SU-DHL-6 (cell line): ENCODE measurements at regions not wholly inside any gene's neighbourhood (a gene's known extent, or its start where the extent isn't known, plus 50 kb on each side); places are given as distances from the start of the nearest gene placed in this dataset.

Source experiments
- H2AFZ ChIP-seq: fragments of 200-600 bp; sonication (generic); 2 replicates; pipeline ENCODE4 v1.6.1; 2014; ENCODE audit warnings: low read depth, mild to moderate bottlenecking, moderate library complexity, mixed read lengths, antibody characterized with exemption, low read length; ENCODE audit not compliant: severe bottlenecking
- H3F3A ChIP-seq: fragments of 200-600 bp; shearing (Covaris generic); 2 replicates; pipeline ENCODE4 v1.6.0; 2016; ENCODE audit warnings: antibody characterized with exemption, mild to moderate bottlenecking; ENCODE audit not compliant: insufficient read depth
- H3K27ac ChIP-seq: fragments of 200-600 bp; sonication (generic); 2 replicates; pipeline ENCODE4 v1.5.1; 2016; ENCODE audit warnings: low read depth, mild to moderate bottlenecking, low read length, moderate library complexity, mixed read lengths
- H3K27me3 ChIP-seq: fragments of 200-600 bp; sonication (generic), shearing (Covaris generic); 2 replicates; pipeline ENCODE4 v1.6.0; 2014; ENCODE audit warnings: mild to moderate bottlenecking, low read length
- H3K36me3 ChIP-seq: fragments of 200-600 bp; sonication (generic); 2 replicates; pipeline ENCODE4 v1.6.1; 2014; ENCODE audit warnings: mild to moderate bottlenecking, low read length, mixed read lengths
- H3K4me2 ChIP-seq: fragments of 300-600, 200-600 bp; shearing (Covaris generic), sonication (generic); 2 replicates; pipeline ENCODE4 v1.6.0; 2014; ENCODE audit warnings: low read length, low read depth, mild to moderate bottlenecking; ENCODE audit not compliant: poor library complexity, severe bottlenecking
- H3K4me3 ChIP-seq: fragments of 200-600 bp; sonication (generic); 2 replicates; pipeline ENCODE4 v1.5.1; 2014; ENCODE audit warnings: antibody characterized with exemption, low read length, mild to moderate bottlenecking, mixed read lengths; ENCODE audit not compliant: insufficient read depth, poor library complexity, severe bottlenecking
- H3K79me2 ChIP-seq: fragments of 200-600 bp; sonication (generic); 2 replicates; pipeline ENCODE4 v1.6.1; 2014; ENCODE audit warnings: mild to moderate bottlenecking, low read length, moderate library complexity; ENCODE audit not compliant: insufficient read depth
- H3K9ac ChIP-seq: fragments of 200-600 bp; sonication (generic); 2 replicates; pipeline ENCODE4 v1.7.0; 2014; ENCODE audit warnings: mild to moderate bottlenecking, low read length
- H3K9me2 ChIP-seq: fragments of 200-600 bp; sonication (generic); replicated peaks from 2 replicates; pipeline ENCODE4 v1.6.1; 2014; ENCODE audit warnings: low read length; ENCODE audit not compliant: insufficient read depth
- H3K9me3 ChIP-seq: fragments of 200-600 bp; sonication (generic); 2 replicates; pipeline ENCODE4 v1.6.1; 2014; ENCODE audit warnings: low read length, mixed read lengths; ENCODE audit not compliant: insufficient read depth
- H4K20me1 ChIP-seq: fragments of 200-600 bp; sonication (generic); 2 replicates; pipeline ENCODE4 v1.6.1; 2014; ENCODE audit warnings: low read depth, mild to moderate bottlenecking, antibody characterized with exemption, low read length, moderate library complexity, mixed read lengths
- CTCF ChIP-seq: fragments of 200-600 bp; sonication (generic); IDR thresholded peaks from one replicate; pipeline ENCODE4 v1.5.1; 2017; ENCODE audit warnings: antibody characterized with exemption, mild to moderate bottlenecking, low read length, moderate library complexity; ENCODE audit not compliant: insufficient read depth, poor library complexity, severe bottlenecking
- EZH2phosphoT487 ChIP-seq: fragments of 200-600 bp; sonication (generic), shearing (Covaris generic); conservative IDR thresholded peaks from 2 replicates; pipeline ENCODE4 v1.6.1; 2018; ENCODE audit warnings: mild to moderate bottlenecking, antibody characterized with exemption, low read length, moderate library complexity, mixed read lengths

- H3K27me3 ChIP-seq, result no peaks in the 10 kb centered on the region
- H3K9me2 ChIP-seq, result no peaks in the 10 kb centered on the region
- H3K4me3 ChIP-seq, result no peak overlapping the region
- H3K36me3 ChIP-seq, result no peaks in the 10 kb centered on the region
- no peak overlapping the region for H3K27ac ChIP-seq
- TF ChIP-seq CTCF, result no peak
- TF ChIP-seq EZH2phosphoT487, result no peak
- no peak overlapping the region for H3K9ac ChIP-seq
- no peak overlapping the region for H3K4me2 ChIP-seq
- H3F3A ChIP-seq, result no peaks in the 10 kb centered on the region
- H4K20me1 ChIP-seq, result no peaks in the 10 kb centered on the region
- no peaks in the 10 kb centered on the region for H3K79me2 ChIP-seq
- no peaks in the 10 kb centered on the region for H3K9me3 ChIP-seq
- no peak overlapping the region for H2AFZ ChIP-seq
These were observed 170.8 kb downstream of the ADSS2 start for GRCh38 chr1:244280859-244281258.

- no peak overlapping the region for H3K27ac ChIP-seq
- H4K20me1 ChIP-seq, result no peaks in the 10 kb centered on the region
- H3K36me3 ChIP-seq, result no peaks in the 10 kb centered on the region
- H3K4me2 ChIP-seq, result no peak overlapping the region
- TF ChIP-seq CTCF (no peak), EZH2phosphoT487 (no peak)
- H3K27me3 ChIP-seq, result no peaks in the 10 kb centered on the region
- no peaks in the 10 kb centered on the region for H3K79me2 ChIP-seq
- peaks cover under 1% of the 10 kb centered on the region; the same call in 1 of the 2 replicates for H3K9me3 ChIP-seq
- no peak overlapping the region for H3K9ac ChIP-seq
- H3K4me3 ChIP-seq, result no peak overlapping the region
- H3K9me2 ChIP-seq, result no peaks in the 10 kb centered on the region
- H2AFZ ChIP-seq, result no peak overlapping the region
- H3F3A ChIP-seq, result no peaks in the 10 kb centered on the region
These were observed 167.9 kb downstream of the ADSS2 start for GRCh38 chr1:244283772-244284171.

GRCh38 chr1:244284641-244285156 is 167.0 kb downstream of the ADSS2 start:
- Histone ChIP-seq H3K27me3 (no peaks in the 10 kb centered on the region), H2AFZ (no peak overlapping the region), H3K36me3 (no peaks in the 10 kb centered on the region), H3K9me3 (peaks cover 3% of the 10 kb centered on the region; the same call in 1 of the 2 replicates), H4K20me1 (no peaks in the 10 kb centered on the region), H3K4me3 (no peak overlapping the region), H3K27ac (no peak overlapping the region), H3K9ac (no peak overlapping the region), H3K4me2 (no peak overlapping the region), H3F3A (no peaks in the 10 kb centered on the region), H3K79me2 (no peaks in the 10 kb centered on the region), H3K9me2 (no peaks in the 10 kb centered on the region)
- no peak for TF ChIP-seq CTCF
- no peak for TF ChIP-seq EZH2phosphoT487
